ENCODE measurements at regions not wholly inside any gene's neighbourhood (a gene's known extent, or its start where the extent isn't known, plus 50 kb on each side); places are given as distances from the start of the nearest gene placed in this dataset.

GRCh38 chr13:26456650-26457049 is 100.8 kb upstream of the WASF3 start:
- H3K4me1 ChIP-seq: peaks cover 0 to 7% (median 0%) of the 10 kb centered on the region in 4 donors
- ATAC-seq (peak; percentile 47 to 89 (median 77)), DNase-seq (no peak)
- TF ChIP-seq, protein P1, sequence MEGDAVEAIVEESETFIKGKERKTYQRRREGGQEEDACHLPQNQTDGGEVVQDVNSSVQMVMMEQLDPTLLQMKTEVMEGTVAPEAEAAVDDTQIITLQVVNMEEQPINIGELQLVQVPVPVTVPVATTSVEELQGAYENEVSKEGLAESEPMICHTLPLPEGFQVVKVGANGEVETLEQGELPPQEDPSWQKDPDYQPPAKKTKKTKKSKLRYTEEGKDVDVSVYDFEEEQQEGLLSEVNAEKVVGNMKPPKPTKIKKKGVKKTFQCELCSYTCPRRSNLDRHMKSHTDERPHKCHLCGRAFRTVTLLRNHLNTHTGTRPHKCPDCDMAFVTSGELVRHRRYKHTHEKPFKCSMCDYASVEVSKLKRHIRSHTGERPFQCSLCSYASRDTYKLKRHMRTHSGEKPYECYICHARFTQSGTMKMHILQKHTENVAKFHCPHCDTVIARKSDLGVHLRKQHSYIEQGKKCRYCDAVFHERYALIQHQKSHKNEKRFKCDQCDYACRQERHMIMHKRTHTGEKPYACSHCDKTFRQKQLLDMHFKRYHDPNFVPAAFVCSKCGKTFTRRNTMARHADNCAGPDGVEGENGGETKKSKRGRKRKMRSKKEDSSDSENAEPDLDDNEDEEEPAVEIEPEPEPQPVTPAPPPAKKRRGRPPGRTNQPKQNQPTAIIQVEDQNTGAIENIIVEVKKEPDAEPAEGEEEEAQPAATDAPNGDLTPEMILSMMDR (IDR thresholded peaks at IDR 0.05): no peak
- TF ChIP-seq POLR2A (IDR thresholded peaks at IDR 0.05): no peak
- no peaks in the 10 kb centered on the region for H3K36me3 ChIP-seq
- WGBS (ENCODE audit: insufficient coverage, low coverage, low lambda C conversion rate, missing lambda C conversion rate): 14% methylated on average over 2 of the region's 2 CpGs
- no peak overlapping the region for H3K4me3 ChIP-seq
- no peaks in the 10 kb centered on the region for H3K9me3 ChIP-seq
- H3K27me3 ChIP-seq: no peaks in the 10 kb centered on the region
- no peak overlapping the region for H3K27ac ChIP-seq
- intact Hi-C loops (cut with DNase I): no loop called here

DNA sequence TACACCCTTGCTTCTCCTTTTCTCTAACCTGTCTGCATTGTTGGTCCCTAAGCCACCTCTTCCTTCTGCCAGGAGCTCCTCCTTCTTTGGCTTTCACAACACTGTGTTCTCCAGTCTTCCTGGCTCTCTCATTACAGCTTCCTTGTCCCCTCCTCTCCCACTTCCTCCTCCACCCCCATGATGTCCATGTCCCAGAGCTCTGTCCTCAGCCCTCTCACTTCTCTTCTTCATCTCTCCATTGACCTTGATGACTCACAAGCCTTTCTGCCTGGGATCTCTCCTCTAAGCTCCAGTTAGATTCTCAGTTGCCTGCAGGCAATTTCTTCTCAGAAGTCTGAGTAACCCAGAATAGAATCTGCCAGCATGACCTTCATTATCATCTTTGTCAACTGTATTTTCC is 100.3 kb upstream of the WASF3 start:
- no peak for TF ChIP-seq POLR2A (IDR thresholded peaks at IDR 0.05)
- TF ChIP-seq, protein P1 (IDR thresholded peaks at IDR 0.05): no peak
- intact Hi-C loops (cut with DNase I): no loop called here
- Histone ChIP-seq H3K27ac (no peak overlapping the region), H3K4me3 (no peak overlapping the region), H3K36me3 (no peaks in the 10 kb centered on the region), H3K4me1 (peaks cover 0 to 7% (median 0%) of the 10 kb centered on the region in 4 donors), H3K9me3 (no peaks in the 10 kb centered on the region), H3K27me3 (no peaks in the 10 kb centered on the region)
- peak in 2 of 4 donors; percentile 35 to 48 for ATAC-seq
- DNase-seq: no peak

DNA sequence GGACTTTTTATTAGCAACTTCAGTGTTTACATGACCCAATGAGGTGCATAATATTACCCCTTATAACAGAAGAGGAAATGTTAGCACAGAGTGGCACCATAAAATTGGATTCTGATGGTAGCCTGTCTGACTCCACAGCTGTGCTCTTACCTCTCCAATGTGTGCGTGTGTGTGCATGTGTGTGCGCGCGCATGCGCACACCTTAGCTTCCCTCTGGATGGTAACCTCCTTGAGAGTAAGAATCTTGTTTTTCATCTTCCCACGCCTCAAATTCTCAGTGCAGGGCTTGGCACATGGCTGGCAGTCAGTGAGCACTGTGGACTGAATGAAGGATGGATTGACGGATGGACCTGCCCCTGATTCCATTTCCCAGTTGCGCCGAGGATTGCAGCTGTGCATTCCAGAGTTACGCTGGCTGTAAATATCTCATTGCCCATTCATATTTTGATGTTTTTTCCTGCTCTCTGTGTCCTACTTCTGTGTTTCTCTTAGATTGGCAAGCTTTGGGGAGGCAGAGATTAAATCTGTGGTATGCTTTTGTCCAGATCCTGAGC is 99.2 kb upstream of the WASF3 start:
- TF ChIP-seq POLR2A (IDR thresholded peaks at IDR 0.05): no peak
- TF ChIP-seq, protein P1 (IDR thresholded peaks at IDR 0.05): no peak
- ATAC-seq (no peak), DNase-seq (no peak)
- peaks cover 0 to 7% (median 0%) of the 10 kb centered on the region in 4 donors for H3K4me1 ChIP-seq
- H3K27me3 ChIP-seq: no peaks in the 10 kb centered on the region
- 82% methylated on average over 8 of the region's 10 CpGs for WGBS (ENCODE audit: insufficient coverage, low coverage, low lambda C conversion rate, missing lambda C conversion rate)
- H3K4me3 ChIP-seq: no peak overlapping the region
- H3K27ac ChIP-seq: no peak overlapping the region
- H3K9me3 ChIP-seq: no peaks in the 10 kb centered on the region
- H3K36me3 ChIP-seq: no peaks in the 10 kb centered on the region
- intact Hi-C loops (cut with DNase I): no loop called here

DNA sequence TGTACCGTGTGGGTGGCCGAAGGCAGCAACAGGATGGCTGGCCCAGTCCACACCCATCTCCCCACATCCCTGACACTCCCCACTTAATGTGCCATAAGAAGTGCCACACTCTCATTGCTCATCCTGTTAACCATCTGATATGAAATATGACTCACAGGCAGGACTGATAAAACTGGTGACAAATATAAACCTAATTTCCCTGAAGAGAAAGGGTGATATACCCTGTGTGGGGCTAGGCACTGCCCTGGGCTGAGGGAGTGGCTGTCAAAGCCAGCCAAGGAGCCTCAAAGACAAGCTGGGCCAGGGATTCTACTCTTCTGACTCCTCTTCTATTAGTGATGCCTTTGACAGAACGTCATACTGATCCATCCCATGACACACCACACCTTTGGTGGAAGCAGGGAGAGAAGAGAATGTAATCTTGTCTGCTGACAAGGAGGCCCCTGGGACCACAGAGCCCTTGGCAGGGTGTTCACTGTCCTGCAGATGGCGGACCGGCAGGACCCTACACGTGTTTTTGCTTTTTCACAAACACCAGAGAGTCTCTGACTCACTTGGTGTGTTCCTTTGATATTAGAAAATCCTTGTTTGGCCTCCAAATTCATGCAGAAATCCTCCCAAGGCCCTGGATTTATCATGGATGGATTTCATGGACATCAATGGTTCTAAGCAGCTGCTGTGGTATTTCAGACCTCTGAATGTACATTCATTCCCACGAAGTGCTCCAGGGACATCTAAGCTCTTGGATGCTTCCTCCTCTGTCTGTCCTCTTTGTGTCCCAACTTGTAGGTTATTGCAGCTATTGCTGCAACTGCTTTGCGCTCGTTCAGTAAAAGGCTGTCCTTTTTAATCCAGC is 98.0 kb upstream of the WASF3 start:
- intact Hi-C loops (cut with DNase I): no loop called here
- no peak overlapping the region for H3K27ac ChIP-seq
- ATAC-seq: peak in 1 of 4 donors; percentile 34

More for the DNA sequence above, 98.0 kb upstream of the WASF3 start:
- Histone ChIP-seq H3K4me3 (no peak overlapping the region), H3K27me3 (no peaks in the 10 kb centered on the region), H3K9me3 (no peaks in the 10 kb centered on the region), H3K4me1 (peaks cover 0 to 7% (median 0%) of the 10 kb centered on the region in 4 donors), H3K36me3 (no peaks in the 10 kb centered on the region)
- WGBS (ENCODE audit: insufficient coverage, low coverage, low lambda C conversion rate, missing lambda C conversion rate): 39% methylated on average over 8 of the region's 9 CpGs
- no peak for DNase-seq
- TF ChIP-seq, protein P1 (IDR thresholded peaks at IDR 0.05): no peak
- no peak for TF ChIP-seq POLR2A (IDR thresholded peaks at IDR 0.05)

All from right lobe of liver (tissue), 6 donors.